ENCODE measurements at regions not wholly inside any gene's neighbourhood (a gene's known extent, or its start where the extent isn't known, plus 50 kb on each side); places are given as distances from the start of the nearest gene placed in this dataset.

DNA sequence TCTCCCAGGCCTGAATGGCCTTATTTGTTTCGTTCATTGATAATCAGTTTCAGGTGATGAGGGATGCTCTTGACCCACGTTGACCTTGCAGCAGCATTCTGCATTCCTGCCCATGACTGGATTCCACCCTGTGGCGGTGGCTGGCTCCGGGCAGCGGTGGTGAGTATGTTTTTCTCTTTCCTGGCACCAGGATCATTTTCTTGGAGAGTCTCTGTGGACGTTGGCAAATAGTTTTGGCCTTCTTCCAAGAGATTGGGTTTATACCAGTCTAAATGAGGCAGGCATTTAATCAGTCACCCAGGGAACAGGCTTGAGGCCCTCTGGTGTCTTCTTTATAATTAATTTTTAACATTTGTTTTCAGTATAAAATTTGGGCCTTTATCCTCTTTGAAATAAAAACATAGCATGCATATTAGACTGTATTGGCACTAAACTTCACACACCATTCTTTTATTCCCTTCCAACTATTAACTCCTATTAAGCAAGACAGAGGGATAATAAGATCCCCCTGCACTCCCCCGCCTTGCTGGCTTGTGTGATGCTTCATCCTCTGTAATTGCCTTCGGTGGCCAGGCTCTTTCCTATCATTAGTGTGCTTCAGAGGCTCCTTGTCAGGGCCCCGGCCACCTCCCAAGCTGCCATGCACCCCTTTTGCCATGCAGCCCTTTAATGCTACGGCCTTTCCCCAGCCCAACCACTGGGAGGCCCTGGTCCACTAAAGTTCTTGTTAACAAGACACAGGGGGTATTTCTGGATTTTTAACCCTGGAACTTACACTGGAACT, 176.2 kb upstream of the TOPAZ1 start:
- Histone ChIP-seq H3K36me3 (ENCODE audit: control insufficient read depth, insufficient read depth, low read length) (no peaks in the 10 kb centered on the region), H3K27me3 (replicated peaks; ENCODE audit: control insufficient read depth, insufficient read depth, low read length) (no peaks in the 10 kb centered on the region), H3K4me3 (replicated peaks; ENCODE audit: low read depth, low read length) (no peak overlapping the region)
- TF ChIP-seq, protein P1, sequence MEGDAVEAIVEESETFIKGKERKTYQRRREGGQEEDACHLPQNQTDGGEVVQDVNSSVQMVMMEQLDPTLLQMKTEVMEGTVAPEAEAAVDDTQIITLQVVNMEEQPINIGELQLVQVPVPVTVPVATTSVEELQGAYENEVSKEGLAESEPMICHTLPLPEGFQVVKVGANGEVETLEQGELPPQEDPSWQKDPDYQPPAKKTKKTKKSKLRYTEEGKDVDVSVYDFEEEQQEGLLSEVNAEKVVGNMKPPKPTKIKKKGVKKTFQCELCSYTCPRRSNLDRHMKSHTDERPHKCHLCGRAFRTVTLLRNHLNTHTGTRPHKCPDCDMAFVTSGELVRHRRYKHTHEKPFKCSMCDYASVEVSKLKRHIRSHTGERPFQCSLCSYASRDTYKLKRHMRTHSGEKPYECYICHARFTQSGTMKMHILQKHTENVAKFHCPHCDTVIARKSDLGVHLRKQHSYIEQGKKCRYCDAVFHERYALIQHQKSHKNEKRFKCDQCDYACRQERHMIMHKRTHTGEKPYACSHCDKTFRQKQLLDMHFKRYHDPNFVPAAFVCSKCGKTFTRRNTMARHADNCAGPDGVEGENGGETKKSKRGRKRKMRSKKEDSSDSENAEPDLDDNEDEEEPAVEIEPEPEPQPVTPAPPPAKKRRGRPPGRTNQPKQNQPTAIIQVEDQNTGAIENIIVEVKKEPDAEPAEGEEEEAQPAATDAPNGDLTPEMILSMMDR (IDR thresholded peaks at IDR 0.05; ENCODE audit: insufficient read depth, low read length, poor library complexity, severe bottlenecking) = no peak
- DNase-seq (ENCODE audit: extremely low read depth, insufficient read length) = no peak

DNA sequence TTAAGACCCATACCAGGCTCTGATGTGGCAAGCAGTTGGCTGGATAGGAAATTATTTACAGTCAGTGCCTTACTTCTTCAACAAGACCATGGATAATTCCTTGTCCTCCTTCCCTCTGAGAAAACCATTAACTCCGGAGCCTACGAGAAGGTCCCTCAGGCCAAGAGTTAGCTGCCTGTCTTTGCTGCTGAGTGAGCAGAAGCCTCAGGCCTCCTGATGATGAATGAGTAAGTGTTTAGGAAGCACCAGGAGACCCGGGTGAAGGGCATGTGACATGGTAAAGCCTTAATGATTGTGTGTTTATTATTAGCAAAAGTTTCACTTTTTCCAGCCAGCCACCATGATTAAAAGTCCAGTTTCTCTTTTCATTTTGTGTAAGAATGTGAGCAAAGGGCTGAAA, 174.9 kb upstream of the TOPAZ1 start:
- TF ChIP-seq, protein P1 (IDR thresholded peaks at IDR 0.05; ENCODE audit: insufficient read depth, low read length, poor library complexity, severe bottlenecking) = no peak
- no peaks in the 10 kb centered on the region for H3K27me3 ChIP-seq (replicated peaks; ENCODE audit: control insufficient read depth, insufficient read depth, low read length)
- no peak for DNase-seq (ENCODE audit: extremely low read depth, insufficient read length)
- no peaks in the 10 kb centered on the region for H3K36me3 ChIP-seq (ENCODE audit: control insufficient read depth, insufficient read depth, low read length)
- no peak overlapping the region for H3K4me3 ChIP-seq (replicated peaks; ENCODE audit: low read depth, low read length)

DNA sequence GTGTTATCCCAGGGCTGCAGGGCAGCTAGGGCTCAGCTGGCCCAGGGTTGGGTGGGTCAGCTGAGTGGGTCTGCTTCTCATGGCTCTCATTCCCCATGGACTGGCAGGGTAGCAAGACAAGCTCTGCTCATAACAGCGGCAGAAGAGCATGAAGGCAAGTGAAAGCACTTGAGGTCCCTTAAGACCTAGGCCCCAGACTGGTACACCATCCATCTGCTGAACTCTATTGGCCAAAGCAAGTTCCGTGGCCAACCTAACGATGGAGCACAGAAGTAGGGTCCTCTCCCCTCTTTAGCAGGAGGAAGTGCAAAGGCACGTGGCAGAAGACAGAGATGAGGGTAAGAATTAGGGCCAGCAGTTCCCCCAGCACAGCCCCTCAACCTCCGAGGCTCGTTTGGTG, 174.3 kb upstream of the TOPAZ1 start:
- H3K36me3 ChIP-seq (ENCODE audit: control insufficient read depth, insufficient read depth, low read length) = no peaks in the 10 kb centered on the region
- no peak for DNase-seq (ENCODE audit: extremely low read depth, insufficient read length)
- no peaks in the 10 kb centered on the region for H3K27me3 ChIP-seq (replicated peaks; ENCODE audit: control insufficient read depth, insufficient read depth, low read length)
- TF ChIP-seq, protein P1 (IDR thresholded peaks at IDR 0.05; ENCODE audit: insufficient read depth, low read length, poor library complexity, severe bottlenecking) = no peak
- no peak overlapping the region for H3K4me3 ChIP-seq (replicated peaks; ENCODE audit: low read depth, low read length)

DNA sequence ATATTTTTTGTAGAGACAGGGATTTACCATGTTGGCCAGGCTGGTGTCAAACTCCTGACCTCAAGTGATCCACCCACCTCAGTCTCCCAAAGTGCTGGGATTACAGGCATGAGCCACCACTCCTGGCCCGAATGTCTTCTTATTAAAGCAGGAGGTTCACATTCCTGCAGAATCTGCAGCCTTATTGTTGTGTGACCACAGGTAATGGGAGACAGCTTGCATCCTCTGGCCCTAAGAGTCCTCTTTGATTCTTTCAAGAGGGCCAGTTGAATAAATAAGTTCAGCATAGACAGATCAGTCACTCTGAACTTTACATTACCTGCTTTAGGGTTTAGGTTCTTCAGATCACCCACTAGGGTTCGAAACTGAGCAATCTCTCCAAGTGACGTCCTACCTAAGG, 172.9 kb upstream of the TOPAZ1 start:
- TF ChIP-seq, protein P1 (IDR thresholded peaks at IDR 0.05; ENCODE audit: insufficient read depth, low read length, poor library complexity, severe bottlenecking) = no peak
- H3K4me3 ChIP-seq (replicated peaks; ENCODE audit: low read depth, low read length) = no peak overlapping the region

DNA sequence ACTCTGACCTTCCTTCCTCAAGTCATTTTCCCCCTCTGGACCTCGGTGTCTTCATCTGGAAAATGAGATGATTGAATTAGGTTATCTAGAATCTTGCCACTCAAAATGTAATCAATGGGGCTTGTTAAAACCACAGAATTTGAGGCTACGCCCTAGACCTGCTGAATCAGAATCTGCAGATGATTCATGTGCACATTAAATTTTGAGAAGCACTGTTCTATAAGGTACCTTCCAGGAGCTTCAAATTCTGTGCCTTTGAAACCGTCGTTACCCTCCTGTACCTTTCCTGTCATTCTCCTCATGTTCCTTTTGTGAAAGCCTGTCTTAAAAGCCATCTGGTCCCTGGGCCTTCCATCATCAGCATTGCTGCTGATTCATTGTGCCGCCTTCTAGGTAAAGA, 172.4 kb upstream of the TOPAZ1 start:
- H3K27me3 ChIP-seq (replicated peaks; ENCODE audit: control insufficient read depth, insufficient read depth, low read length) = no peaks in the 10 kb centered on the region
- DNase-seq (ENCODE audit: extremely low read depth, insufficient read length) = no peak
- H3K4me3 ChIP-seq (replicated peaks; ENCODE audit: low read depth, low read length) = no peak overlapping the region
- no peaks in the 10 kb centered on the region; the same call in 1 of the 2 replicates for H3K36me3 ChIP-seq (ENCODE audit: control insufficient read depth, insufficient read depth, low read length)
- TF ChIP-seq, protein P1 (IDR thresholded peaks at IDR 0.05; ENCODE audit: insufficient read depth, low read length, poor library complexity, severe bottlenecking) = no peak

More for the DNA sequence above, 172.9 kb upstream of the TOPAZ1 start:
- Histone ChIP-seq H3K36me3 (ENCODE audit: control insufficient read depth, insufficient read depth, low read length) (no peaks in the 10 kb centered on the region; the same call in 1 of the 2 replicates), H3K27me3 (replicated peaks; ENCODE audit: control insufficient read depth, insufficient read depth, low read length) (no peaks in the 10 kb centered on the region)
- no peak for DNase-seq (ENCODE audit: extremely low read depth, insufficient read length)
